Thyroid gland (tissue), 4 donors: ENCODE measurements at regions not wholly inside any gene's neighbourhood (a gene's known extent, or its start where the extent isn't known, plus 50 kb on each side); places are given as distances from the start of the nearest gene placed in this dataset.

Source experiments
- CTCF ChIP-seq, 6 experiments: fragments of 200-600 bp in 3 of 6; fragments of 450-650 bp in 3 of 6; sonication (generic) in 3 of 6; IDR thresholded peaks; one replicate each; pipeline ENCODE4 v1.5.1; 2016 to 2019; ENCODE audit warnings: antibody characterized with exemption in 6 of 6, mild to moderate bottlenecking in 2 of 6, inconsistent platforms in 1 of 6, moderate library complexity in 1 of 6
- POLR2A ChIP-seq, 2 donors: fragments of 450-650 bp; IDR thresholded peaks; one replicate each; pipeline ENCODE4 v1.6.1; 2017; ENCODE audit warnings: antibody characterized with exemption in 2 of 2, mild to moderate bottlenecking in 2 of 2, moderate library complexity in 1 of 2

- TF ChIP-seq POLR2A (IDR thresholded peaks at IDR 0.05) (no peak), CTCF (IDR thresholded peaks at IDR 0.05) (no peak)
Measured at GRCh38 chr2:156046900-156047299, 285.6 kb downstream of the NR4A2 start.
